ENCODE measurements at regions not wholly inside any gene's neighbourhood (a gene's known extent, or its start where the extent isn't known, plus 50 kb on each side); places are given as distances from the start of the nearest gene placed in this dataset.

DNA sequence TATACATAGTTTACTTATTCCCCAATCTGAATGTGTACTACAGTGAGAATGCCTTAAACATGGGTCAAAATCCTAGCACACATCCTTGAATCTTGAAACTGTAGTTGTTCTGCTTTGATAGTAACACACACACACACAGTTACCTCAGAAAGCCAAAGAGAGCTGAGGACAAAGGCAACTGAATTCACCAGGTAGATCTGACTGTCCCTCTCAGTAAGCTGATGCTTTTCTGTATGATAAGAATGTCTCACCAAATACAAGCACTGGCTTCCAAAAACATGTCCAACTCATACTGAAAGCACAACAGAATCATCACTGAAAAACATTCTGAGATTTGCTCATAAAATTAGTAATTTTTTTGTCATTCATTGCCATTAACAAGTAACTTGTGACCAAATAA is 104.3 kb upstream of the DYNLRB2 start:
- H2BK15ac ChIP-seq (ENCODE audit: low read depth, poor library complexity, severe bottlenecking): no peak overlapping the region
- H3K4me2 ChIP-seq (ENCODE audit: low read length, poor library complexity, severe bottlenecking): no peak overlapping the region
- no peak for DNase-seq
- no peak overlapping the region for H4K91ac ChIP-seq (ENCODE audit: low read length)
- H2BK120ac ChIP-seq (ENCODE audit: low read depth, low read length): no peak overlapping the region
- H3K9me3 ChIP-seq (ENCODE audit: control insufficient read depth, low read length): peaks cover 2% of the 10 kb centered on the region
- no peaks in the 10 kb centered on the region for H3K4me1 ChIP-seq (ENCODE audit: control insufficient read depth, insufficient read depth, low read depth, low read length)
- no peak overlapping the region for H3K14ac ChIP-seq (ENCODE audit: low read length in 2 of 2)
- H3K79me1 ChIP-seq (replicated peaks; ENCODE audit: low read length, poor library complexity, severe bottlenecking): no peaks in the 10 kb centered on the region
- H2BK5ac ChIP-seq (ENCODE audit: low read depth, low read length, poor library complexity, severe bottlenecking): no peak overlapping the region
- H2BK12ac ChIP-seq (ENCODE audit: low read length in 2 of 2): no peak overlapping the region
- no peak overlapping the region for H3K9ac ChIP-seq (ENCODE audit: low read length)
- no peak overlapping the region for H3K4ac ChIP-seq (ENCODE audit: low read depth in 1 of 2, low read length in 2 of 2)
- H3K27ac ChIP-seq (ENCODE audit: low read length, poor library complexity, severe bottlenecking): no peak overlapping the region
- no peak overlapping the region for H3K18ac ChIP-seq (ENCODE audit: low read depth in 1 of 2, low read length in 2 of 2)
- no peaks in the 10 kb centered on the region for H3K36me3 ChIP-seq (ENCODE audit: control insufficient read depth in 1 of 2, insufficient read depth in 2 of 2, low read depth in 1 of 2, low read length in 2 of 2)
- H2AFZ ChIP-seq (ENCODE audit: low read depth, low read length): no peak overlapping the region
- no peak overlapping the region for H3K23ac ChIP-seq (ENCODE audit: low read length in 2 of 2)
- no peak overlapping the region for H3K4me3 ChIP-seq (ENCODE audit: insufficient read depth in 1 of 2, low read depth in 1 of 2, low read length in 2 of 2)
- no peak overlapping the region for H2AK5ac ChIP-seq (ENCODE audit: low read length, severe bottlenecking)
- H3K27me3 ChIP-seq (ENCODE audit: control insufficient read depth in 1 of 2, insufficient read depth in 1 of 2, low read length in 2 of 2): no peaks in the 10 kb centered on the region
- no peak overlapping the region for H4K8ac ChIP-seq (ENCODE audit: low read length)

DNA sequence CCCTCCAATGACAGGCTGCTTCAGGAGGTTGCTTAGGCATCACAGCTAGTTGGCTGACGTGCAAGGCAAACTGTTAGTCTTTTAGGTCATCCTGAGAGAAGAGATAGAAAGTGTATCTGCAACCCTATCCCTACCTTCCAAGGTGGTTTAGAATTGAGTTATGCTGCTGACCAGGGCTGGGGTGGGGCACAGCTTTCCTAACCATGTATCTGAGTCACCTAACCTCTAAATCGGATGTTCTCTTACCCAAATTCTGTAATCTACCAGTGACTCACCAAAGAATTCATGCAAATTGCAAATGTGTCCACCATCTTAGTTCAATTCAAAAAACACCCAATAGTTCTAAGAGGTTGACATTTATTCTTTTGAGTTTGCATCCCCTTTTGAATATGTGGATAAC is 107.2 kb upstream of the DYNLRB2 start:
- no peaks in the 10 kb centered on the region for H3K27me3 ChIP-seq (ENCODE audit: control insufficient read depth in 1 of 2, insufficient read depth in 1 of 2, low read length in 2 of 2)
- H3K9ac ChIP-seq (ENCODE audit: low read length): no peak overlapping the region
- no peak overlapping the region for H2BK15ac ChIP-seq (ENCODE audit: low read depth, poor library complexity, severe bottlenecking)
- DNase-seq: no peak
- H3K14ac ChIP-seq (ENCODE audit: low read length in 2 of 2): no peak overlapping the region
- no peaks in the 10 kb centered on the region for H3K79me1 ChIP-seq (replicated peaks; ENCODE audit: low read length, poor library complexity, severe bottlenecking)
- H3K4me1 ChIP-seq (ENCODE audit: control insufficient read depth, insufficient read depth, low read depth, low read length): no peaks in the 10 kb centered on the region
- H3K27ac ChIP-seq (ENCODE audit: low read length, poor library complexity, severe bottlenecking): no peak overlapping the region
- H3K4me3 ChIP-seq (ENCODE audit: insufficient read depth in 1 of 2, low read depth in 1 of 2, low read length in 2 of 2): no peak overlapping the region
- H2AK5ac ChIP-seq (ENCODE audit: low read length, severe bottlenecking): no peak overlapping the region
- H4K91ac ChIP-seq (ENCODE audit: low read length): no peak overlapping the region
- 25% methylated on average over 1 of the region's 2 CpGs for WGBS
- H3K9me3 ChIP-seq (ENCODE audit: control insufficient read depth, low read length): peaks cover 10% of the 10 kb centered on the region
- H3K23ac ChIP-seq (ENCODE audit: low read length in 2 of 2): no peak overlapping the region
- no peak overlapping the region for H2BK120ac ChIP-seq (ENCODE audit: low read depth, low read length)
- no peaks in the 10 kb centered on the region for H3K36me3 ChIP-seq (ENCODE audit: control insufficient read depth in 1 of 2, insufficient read depth in 2 of 2, low read depth in 1 of 2, low read length in 2 of 2)
- H2AFZ ChIP-seq (ENCODE audit: low read depth, low read length): no peak overlapping the region
- no peak overlapping the region for H3K18ac ChIP-seq (ENCODE audit: low read depth in 1 of 2, low read length in 2 of 2)
- H2BK5ac ChIP-seq (ENCODE audit: low read depth, low read length, poor library complexity, severe bottlenecking): no peak overlapping the region
- no peak overlapping the region for H3K4ac ChIP-seq (ENCODE audit: low read depth in 1 of 2, low read length in 2 of 2)
- H3K4me2 ChIP-seq (ENCODE audit: low read length, poor library complexity, severe bottlenecking): no peak overlapping the region
- no peak overlapping the region for H4K8ac ChIP-seq (ENCODE audit: low read length)
- H2BK12ac ChIP-seq (ENCODE audit: low read length in 2 of 2): no peak overlapping the region

DNA sequence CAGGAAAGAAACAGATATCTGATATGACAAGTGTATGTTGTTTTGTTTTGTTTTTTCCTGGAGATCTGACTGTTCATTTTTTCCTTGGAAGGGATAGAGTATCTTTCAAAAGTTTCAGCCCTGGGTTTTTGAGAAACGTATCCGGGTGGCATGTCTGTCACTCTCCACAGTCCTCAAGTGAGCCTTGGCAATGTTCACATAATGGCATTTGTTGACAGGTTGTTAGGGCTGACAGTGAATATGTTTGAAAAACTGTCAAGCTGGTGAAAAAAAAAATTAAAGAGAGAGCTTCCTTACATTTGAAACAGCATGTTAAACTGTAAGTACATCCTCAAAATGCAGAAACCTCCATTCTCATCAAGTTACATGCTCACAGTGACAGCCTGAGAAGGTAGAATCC is 113.0 kb upstream of the DYNLRB2 start:
- Histone ChIP-seq H3K9ac (ENCODE audit: low read length) (no peak overlapping the region), H3K14ac (ENCODE audit: low read length in 2 of 2) (no peak overlapping the region), H3K23ac (ENCODE audit: low read length in 2 of 2) (no peak overlapping the region), H3K4ac (ENCODE audit: low read depth in 1 of 2, low read length in 2 of 2) (no peak overlapping the region), H3K4me1 (ENCODE audit: control insufficient read depth, insufficient read depth, low read depth, low read length) (no peaks in the 10 kb centered on the region), H3K27me3 (ENCODE audit: control insufficient read depth in 1 of 2, insufficient read depth in 1 of 2, low read length in 2 of 2) (peaks cover 3 to 4% of the 10 kb centered on the region in 2 experiments), H3K9me3 (ENCODE audit: control insufficient read depth, low read length) (peaks cover 8% of the 10 kb centered on the region), H3K4me2 (ENCODE audit: low read length, poor library complexity, severe bottlenecking) (no peak overlapping the region), H3K18ac (ENCODE audit: low read depth in 1 of 2, low read length in 2 of 2) (no peak overlapping the region), H4K8ac (ENCODE audit: low read length) (no peak overlapping the region), H2BK120ac (ENCODE audit: low read depth, low read length) (no peak overlapping the region), H3K79me1 (replicated peaks; ENCODE audit: low read length, poor library complexity, severe bottlenecking) (no peaks in the 10 kb centered on the region), H2AK5ac (ENCODE audit: low read length, severe bottlenecking) (no peak overlapping the region), H3K4me3 (ENCODE audit: insufficient read depth in 1 of 2, low read depth in 1 of 2, low read length in 2 of 2) (no peak overlapping the region), H4K91ac (ENCODE audit: low read length) (no peak overlapping the region), H3K27ac (ENCODE audit: low read length, poor library complexity, severe bottlenecking) (no peak overlapping the region), H2BK5ac (ENCODE audit: low read depth, low read length, poor library complexity, severe bottlenecking) (no peak overlapping the region), H2BK15ac (ENCODE audit: low read depth, poor library complexity, severe bottlenecking) (no peak overlapping the region), H2BK12ac (ENCODE audit: low read length in 2 of 2) (no peak overlapping the region), H2AFZ (ENCODE audit: low read depth, low read length) (no peak overlapping the region), H3K36me3 (ENCODE audit: control insufficient read depth in 1 of 2, insufficient read depth in 2 of 2, low read depth in 1 of 2, low read length in 2 of 2) (no peaks in the 10 kb centered on the region)
- WGBS: 89% methylated on average over 2 of the region's 2 CpGs
- no peak for DNase-seq

DNA sequence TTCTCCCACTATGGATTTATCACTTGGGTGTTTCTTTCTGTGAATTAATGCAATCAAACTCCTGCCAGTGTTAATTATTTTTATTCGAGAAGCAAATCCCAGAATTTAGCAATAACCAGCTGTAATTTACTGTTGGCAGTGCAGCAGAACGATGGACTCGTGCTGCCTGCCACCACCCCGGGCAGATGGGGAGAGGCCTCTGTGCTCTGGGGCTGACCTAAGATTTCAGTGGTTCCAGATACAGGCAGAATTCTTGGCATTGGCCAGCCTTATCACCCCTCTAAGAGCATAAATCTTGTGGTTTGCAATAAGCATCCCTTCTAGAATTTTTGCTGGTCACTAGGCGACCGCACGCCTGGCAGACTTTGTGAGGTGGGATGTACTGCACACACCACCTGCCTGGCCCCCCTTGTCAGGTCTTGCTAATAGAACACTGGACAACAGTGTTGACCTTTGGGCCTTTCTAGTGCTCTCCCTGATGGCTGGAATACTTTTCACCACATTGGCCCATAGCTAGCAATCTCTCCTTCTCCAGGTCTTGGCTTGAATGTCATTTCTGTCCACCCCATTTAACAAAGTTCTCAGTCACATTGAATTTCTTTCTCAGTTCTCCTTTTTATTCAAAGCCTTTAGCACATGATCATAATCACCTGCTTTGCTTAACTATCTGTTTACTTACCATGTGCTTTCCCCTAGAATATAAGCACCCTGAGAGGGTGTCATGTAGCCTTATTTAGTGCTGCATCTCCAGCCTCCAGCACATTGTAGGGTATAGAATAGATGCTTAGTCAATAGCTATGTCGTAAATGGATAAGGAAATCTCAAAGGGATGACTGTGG is 122.1 kb upstream of the DYNLRB2 start:
- no peak overlapping the region for H2BK5ac ChIP-seq (ENCODE audit: low read depth, low read length, poor library complexity, severe bottlenecking)
- 87% methylated on average over 7 of the region's 8 CpGs for WGBS

More for the DNA sequence above, 122.1 kb upstream of the DYNLRB2 start:
- Histone ChIP-seq H3K4me3 (ENCODE audit: insufficient read depth in 1 of 2, low read depth in 1 of 2, low read length in 2 of 2) (no peak overlapping the region), H3K4ac (ENCODE audit: low read depth in 1 of 2, low read length in 2 of 2) (no peak overlapping the region), H3K79me1 (replicated peaks; ENCODE audit: low read length, poor library complexity, severe bottlenecking) (no peaks in the 10 kb centered on the region), H2AFZ (ENCODE audit: low read depth, low read length) (no peak overlapping the region), H3K14ac (ENCODE audit: low read length in 2 of 2) (no peak overlapping the region), H3K23ac (ENCODE audit: low read length in 2 of 2) (no peak overlapping the region), H3K9ac (ENCODE audit: low read length) (no peak overlapping the region), H4K8ac (ENCODE audit: low read length) (no peak overlapping the region), H4K91ac (ENCODE audit: low read length) (no peak overlapping the region), H3K18ac (ENCODE audit: low read depth in 1 of 2, low read length in 2 of 2) (no peak overlapping the region), H2BK12ac (ENCODE audit: low read length in 2 of 2) (no peak overlapping the region), H3K36me3 (ENCODE audit: control insufficient read depth in 1 of 2, insufficient read depth in 2 of 2, low read depth in 1 of 2, low read length in 2 of 2) (no peaks in the 10 kb centered on the region), H2BK120ac (ENCODE audit: low read depth, low read length) (no peak overlapping the region), H3K4me1 (ENCODE audit: control insufficient read depth, insufficient read depth, low read depth, low read length) (no peaks in the 10 kb centered on the region), H3K4me2 (ENCODE audit: low read length, poor library complexity, severe bottlenecking) (no peak overlapping the region), H2BK15ac (ENCODE audit: low read depth, poor library complexity, severe bottlenecking) (no peak overlapping the region), H3K9me3 (ENCODE audit: control insufficient read depth, low read length) (no peaks in the 10 kb centered on the region), H3K27me3 (ENCODE audit: control insufficient read depth in 1 of 2, insufficient read depth in 1 of 2, low read length in 2 of 2) (peaks cover 0 to 7% of the 10 kb centered on the region in 2 experiments), H3K27ac (ENCODE audit: low read length, poor library complexity, severe bottlenecking) (no peak overlapping the region), H2AK5ac (ENCODE audit: low read length, severe bottlenecking) (no peak overlapping the region)
- DNase-seq: no peak
